Activated effector memory CD4-positive, alpha-beta T cell treated with anti-CD3 and anti-CD28 coated beads, Interleukin-2, amount 50 U/mL, for 16 hours (primary cell): ENCODE measurements at regions not wholly inside any gene's neighbourhood (a gene's known extent, or its start where the extent isn't known, plus 50 kb on each side); places are given as distances from the start of the nearest gene placed in this dataset.
"Not testable (repeated sequence)": the region's sequence is repeated elsewhere in the genome, so short reads cannot be mapped to it uniquely, and the experiment has no call there.

Experiments used
- DNase-seq: peaks from one replicate; pipeline ENCODE4 v3.0.0-alpha.2; 2020

DNA sequence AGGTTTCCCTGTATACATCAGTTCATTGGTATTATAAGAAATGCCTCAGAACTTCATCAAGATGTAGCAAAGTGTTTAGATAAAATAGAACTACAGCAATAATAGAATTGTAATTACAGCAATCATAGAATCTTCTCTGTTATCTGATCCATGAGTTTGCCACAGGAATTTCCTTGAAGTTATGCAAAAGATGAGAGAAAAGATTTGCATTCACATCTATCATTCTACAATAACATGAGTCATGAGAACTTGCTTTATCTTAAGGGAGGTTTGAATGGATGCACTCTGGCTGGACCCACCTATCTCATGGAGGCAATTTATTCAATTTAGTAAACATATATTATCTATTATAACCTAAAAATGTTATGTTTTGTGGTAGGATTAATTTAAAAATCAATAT lies 329.8 kb upstream of the EPHA7 start:
- no peak for DNase-seq

DNA sequence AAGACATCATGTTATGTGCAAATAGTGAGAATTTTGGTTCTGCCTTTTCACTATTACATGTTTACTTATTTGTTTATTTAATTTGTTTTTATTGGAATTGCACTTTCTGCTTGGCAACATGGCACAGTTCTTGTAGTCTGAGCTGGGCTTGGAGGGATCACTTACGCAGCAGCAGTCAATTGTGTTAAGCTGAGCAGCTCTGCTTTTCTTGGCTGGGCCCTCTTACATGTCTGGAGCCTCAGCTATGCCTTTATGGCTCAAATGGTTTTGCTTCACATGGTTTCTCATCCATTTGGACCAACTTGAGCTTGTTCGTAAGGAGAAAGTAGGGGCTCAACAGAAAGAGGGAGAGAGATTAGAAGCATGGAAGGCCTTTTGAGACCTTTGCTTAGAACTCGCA lies 327.5 kb upstream of the EPHA7 start:
- no peak for DNase-seq

- DNase-seq: no peak
These were observed 325.9 kb upstream of the EPHA7 start for GRCh38 chr6:93745306-93745705.

- DNase-seq: no peak
These were observed 315.7 kb upstream of the EPHA7 start for GRCh38 chr6:93735099-93735498.

DNA sequence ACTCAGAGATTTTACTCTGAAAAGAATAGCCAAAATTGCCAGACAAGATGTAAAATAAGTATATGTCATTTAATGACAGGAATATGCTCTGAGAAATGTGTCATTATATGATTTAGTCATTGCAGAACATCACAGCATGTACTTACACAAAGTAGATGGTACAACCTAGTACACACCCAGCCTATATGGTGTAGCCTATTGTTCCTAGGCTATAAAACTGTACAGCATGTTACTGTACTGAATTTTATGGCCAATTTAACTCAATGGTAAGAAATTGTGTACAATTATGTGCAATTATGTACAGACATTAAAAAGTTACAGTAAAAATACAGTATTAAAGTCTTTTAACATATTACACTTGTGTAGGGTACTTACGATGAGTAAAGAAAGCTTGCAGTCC lies 311.9 kb upstream of the EPHA7 start:
- DNase-seq: no peak

DNA sequence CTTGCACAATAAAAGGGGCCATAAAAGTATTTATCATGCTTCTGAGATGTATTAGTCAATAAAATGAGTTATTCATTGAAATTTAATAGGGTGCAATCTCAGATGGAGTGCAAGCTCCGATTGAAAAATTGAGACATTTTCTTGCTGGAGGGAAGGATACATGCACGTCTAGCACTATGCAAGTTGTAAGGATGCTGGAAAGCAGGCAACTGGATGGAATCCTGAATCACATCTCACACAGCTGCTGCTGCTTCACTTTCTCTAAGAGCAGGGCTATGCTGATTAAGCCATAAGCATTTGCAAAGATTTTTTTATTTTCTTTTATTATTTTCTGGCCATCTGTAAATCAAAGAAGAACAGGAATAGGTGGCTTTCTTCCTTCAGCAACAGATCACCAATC lies 308.8 kb upstream of the EPHA7 start:
- DNase-seq: no peak

GRCh38 chr6:93727447-93727846 lies 308.1 kb upstream of the EPHA7 start:
- DNase-seq: no peak

DNA sequence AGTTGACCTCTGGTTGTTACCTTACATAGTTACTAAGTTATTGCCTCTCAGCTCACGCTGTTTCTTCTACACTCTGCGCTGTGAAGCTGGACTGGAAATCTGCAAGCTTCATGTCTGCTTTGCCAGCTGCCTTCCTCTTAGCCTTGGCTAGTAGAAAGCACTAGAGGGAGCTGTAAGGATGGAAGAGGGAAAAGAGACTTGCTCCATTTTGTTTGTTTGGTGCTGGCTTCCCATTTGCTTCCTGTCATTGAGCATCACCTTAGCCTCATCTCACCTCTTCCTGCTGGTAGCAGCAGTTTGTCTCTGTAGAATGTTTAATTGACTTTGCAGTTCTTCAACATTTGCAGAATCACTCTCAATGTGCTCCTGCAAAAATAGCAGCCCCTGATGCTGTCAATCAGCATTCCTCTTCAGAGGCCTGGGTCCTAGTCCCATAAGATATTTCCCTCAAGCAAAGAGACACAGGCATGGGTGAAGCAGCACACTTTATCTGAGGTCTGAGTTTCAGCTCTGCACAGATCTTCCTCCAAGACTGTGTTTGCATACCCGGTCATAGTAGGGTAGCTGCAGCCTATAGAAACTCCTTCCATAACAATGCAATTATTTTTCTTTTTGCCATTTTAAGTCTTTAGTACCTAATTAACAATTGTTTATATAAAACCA lies 302.2 kb upstream of the EPHA7 start:
- no peak for DNase-seq

GRCh38 chr6:93713974-93714373 lies 294.6 kb upstream of the EPHA7 start:
- no peak for DNase-seq

DNA sequence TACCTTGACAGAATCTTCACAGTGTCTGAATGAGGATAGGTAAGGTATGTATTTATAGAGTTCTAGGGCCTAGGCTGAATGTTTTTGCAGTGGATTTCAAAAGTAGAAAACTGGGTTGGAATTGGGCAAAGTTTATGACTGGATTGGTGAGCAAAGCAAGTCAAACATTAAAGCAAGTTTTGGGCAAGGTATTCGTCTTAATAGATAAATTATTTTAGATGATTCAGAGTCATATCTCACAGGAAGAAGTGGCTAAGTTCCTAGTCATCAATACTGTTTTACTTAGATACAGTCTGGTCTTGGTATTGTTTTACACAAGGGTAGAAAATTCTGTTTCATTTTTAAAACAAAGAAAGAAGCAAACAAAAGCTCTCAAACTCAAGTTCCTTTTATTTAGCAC lies 284.1 kb upstream of the EPHA7 start:
- DNase-seq: no peak

DNA sequence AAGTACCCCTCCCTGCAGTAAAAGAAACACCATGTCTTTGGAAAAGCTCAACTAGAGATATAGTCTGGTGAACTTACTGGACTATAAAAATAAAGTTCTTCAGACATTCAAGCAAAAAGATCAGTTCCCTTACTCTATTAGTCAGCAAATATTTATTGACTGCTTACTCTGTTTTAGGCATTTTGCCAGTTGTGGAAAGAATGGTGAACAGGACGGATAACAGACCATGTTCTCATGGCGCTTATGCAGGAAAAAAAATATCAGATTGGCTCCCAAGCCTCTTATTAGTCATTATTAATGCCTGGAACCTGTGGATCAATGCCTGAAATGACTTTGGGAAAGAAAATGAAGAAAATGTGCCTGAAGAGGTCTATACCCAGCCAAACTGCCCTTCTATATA lies 282.2 kb upstream of the EPHA7 start:
- no peak for DNase-seq

DNA sequence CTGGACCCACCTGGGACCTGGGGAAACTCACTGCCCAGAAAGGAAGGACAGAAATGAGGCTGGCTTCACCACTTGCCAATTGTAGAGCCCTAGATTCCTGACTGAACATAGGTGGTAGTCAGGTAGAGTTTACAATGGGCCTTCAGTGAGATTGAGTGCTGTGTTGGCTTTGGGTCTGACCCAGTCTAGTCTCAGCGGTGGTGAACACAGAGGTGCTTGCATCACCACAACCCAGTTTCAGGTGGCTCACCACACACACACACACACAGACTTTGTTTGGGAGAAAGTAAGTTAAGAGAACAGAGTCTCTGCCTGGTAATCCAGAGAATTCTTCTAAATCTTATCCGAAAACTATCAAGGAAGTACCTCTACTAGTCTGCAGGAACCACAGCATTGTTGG lies 266.1 kb upstream of the EPHA7 start:
- DNase-seq: no peak

DNA sequence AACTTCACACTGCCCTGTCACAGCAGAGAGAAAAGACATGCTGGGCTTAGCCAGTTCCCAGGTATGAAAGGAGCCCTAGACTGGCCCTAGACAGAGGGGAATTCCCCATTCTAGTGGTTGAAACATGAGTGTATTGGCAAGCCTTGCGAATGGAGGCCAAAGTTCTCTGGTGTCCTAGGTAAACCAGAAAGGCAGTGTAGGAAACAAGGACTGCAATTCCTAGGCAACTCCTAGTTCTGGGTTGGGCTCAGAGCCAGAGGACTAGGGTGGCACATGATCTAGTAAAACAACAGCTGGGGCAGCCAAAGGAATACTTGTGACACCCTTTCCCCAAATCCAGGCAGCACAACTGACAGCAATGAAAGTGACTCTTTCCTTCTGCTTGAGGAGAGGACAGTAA lies 265.0 kb upstream of the EPHA7 start:
- DNase-seq: no peak

GRCh38 chr6:93679836-93680235 lies 260.5 kb upstream of the EPHA7 start:
- no peak for DNase-seq

- DNase-seq: no peak
These were observed 259.6 kb upstream of the EPHA7 start for GRCh38 chr6:93678841-93679454.

GRCh38 chr6:93677264-93677965 lies 258.1 kb upstream of the EPHA7 start:
- DNase-seq: no peak

- DNase-seq: no peak
These were observed 257.2 kb upstream of the EPHA7 start for GRCh38 chr6:93676581-93676980.

- DNase-seq: no peak
These were observed 256.6 kb upstream of the EPHA7 start for GRCh38 chr6:93675856-93676417.

GRCh38 chr6:93663111-93663510 lies 243.8 kb upstream of the EPHA7 start:
- DNase-seq: no peak

- no peak for DNase-seq
These were observed 235.2 kb upstream of the EPHA7 start for GRCh38 chr6:93654548-93654947.

- DNase-seq: no peak
These were observed 225.3 kb upstream of the EPHA7 start for GRCh38 chr6:93644611-93645010.

DNA sequence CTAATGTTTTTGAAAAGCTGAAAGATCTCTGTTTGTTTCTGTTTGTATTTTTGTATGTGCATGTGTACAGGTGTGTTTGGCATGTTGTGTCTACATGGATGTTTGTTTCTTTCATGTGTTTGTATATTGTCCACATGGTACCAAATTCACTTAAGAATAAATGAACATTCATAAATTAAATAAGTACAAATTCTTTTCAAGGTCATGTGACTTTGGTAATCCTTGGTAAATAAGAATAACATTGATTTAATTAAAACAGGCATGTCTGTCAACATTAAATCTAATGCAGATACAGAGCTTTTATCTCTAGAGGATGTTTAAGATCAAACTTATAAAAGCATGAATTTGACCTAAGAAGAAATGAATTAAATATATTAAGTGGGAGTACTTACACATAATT lies 219.8 kb upstream of the EPHA7 start:
- DNase-seq: no peak

DNA sequence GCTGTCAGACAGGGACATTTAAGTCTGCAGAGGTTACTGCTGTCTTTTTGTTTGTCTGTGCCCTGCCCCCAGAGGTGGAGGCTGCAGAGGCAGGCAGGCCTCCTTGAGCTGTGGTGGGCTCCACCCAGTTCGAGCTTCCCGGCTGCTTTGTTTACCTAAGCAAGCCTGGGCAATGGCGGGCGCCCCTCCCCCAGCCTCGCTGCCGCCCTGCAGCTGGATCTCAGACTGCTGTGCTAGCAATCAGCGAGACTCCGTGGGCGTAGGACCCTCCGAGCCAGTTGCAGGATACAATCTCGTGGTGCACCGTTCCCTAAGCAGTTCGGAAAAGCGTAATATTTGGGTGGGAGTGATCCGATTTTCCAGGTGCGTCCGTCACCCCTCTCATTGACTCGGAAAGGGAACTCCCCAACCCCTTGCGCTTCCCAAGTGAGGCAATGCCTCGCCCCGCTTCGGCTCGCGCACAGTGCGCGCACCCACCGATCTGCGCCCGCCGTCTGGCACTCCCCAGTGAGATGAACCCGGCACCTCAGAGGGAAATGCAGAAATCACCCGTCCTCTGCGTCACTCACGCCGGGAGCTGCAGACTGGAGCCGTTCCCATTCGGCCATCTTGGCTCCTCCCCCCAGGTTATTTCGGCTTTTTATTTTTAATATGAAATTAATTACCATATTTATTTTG lies 217.8 kb upstream of the EPHA7 start:
- not testable (repeated sequence) for DNase-seq

DNA sequence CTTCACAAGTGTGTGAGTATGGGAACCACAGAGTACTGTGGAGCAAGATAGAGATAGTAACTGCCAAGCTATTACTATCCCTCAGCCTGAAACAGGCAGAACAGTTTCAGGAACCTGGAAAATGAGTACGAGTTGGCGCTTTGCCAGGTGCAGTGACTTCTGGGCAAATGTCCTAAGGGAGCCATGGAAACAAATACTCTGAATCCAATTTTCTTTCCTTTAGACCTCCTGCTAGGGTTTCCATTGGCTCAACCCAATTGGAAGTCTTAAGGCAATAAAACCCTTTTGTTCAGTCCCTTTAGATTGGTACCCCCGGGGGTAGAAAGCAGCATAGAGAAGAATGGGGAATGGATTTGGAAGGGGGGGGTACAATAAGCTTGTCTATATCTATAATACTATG lies 205.0 kb upstream of the EPHA7 start:
- no peak for DNase-seq
